H9 (cell line): ENCODE measurements at regions not wholly inside any gene's neighbourhood (a gene's known extent, or its start where the extent isn't known, plus 50 kb on each side); places are given as distances from the start of the nearest gene placed in this dataset.

Source experiments
- DNase-seq: peaks from one replicate; pipeline ENCODE4 v3.0.0-alpha.2; 2017
- H2AFZ ChIP-seq: one replicate; pipeline ENCODE4 v1.6.1; 2013; ENCODE audit warnings: mild to moderate bottlenecking, low read length, control low read depth, moderate library complexity
- H2AK5ac ChIP-seq: 2 replicates; pipeline ENCODE4 v1.6.1; 2013; ENCODE audit warnings: low read length, control low read depth, mixed read lengths; ENCODE audit not compliant: insufficient read length
- H2BK120ac ChIP-seq: one replicate; pipeline ENCODE4 v1.6.1; 2013; ENCODE audit warnings: low read depth, mild to moderate bottlenecking, low read length, control low read depth, inconsistent platforms; ENCODE audit not compliant: poor library complexity, severe bottlenecking
- H2BK12ac ChIP-seq: 2 replicates; pipeline ENCODE4 v1.6.1; 2013; ENCODE audit warnings: low read length, control low read depth, mixed read lengths, low read depth; ENCODE audit not compliant: insufficient read length
- H2BK15ac ChIP-seq: 2 replicates; pipeline ENCODE4 v1.6.1; 2013; ENCODE audit warnings: low read depth, low read length, control low read depth
- H2BK20ac ChIP-seq: one replicate; pipeline ENCODE4 v1.6.1; 2013; ENCODE audit warnings: low read depth, mild to moderate bottlenecking, low read length, control low read depth, inconsistent platforms; ENCODE audit not compliant: poor library complexity, severe bottlenecking
- H2BK5ac ChIP-seq: 2 replicates; pipeline ENCODE4 v1.6.1; 2013; ENCODE audit warnings: low read length, control low read depth, mixed read lengths; ENCODE audit not compliant: insufficient read length
- H3K14ac ChIP-seq: 2 replicates; pipeline ENCODE4 v1.6.1; 2013; ENCODE audit warnings: low read length, control low read depth; ENCODE audit not compliant: insufficient read depth
- H3K18ac ChIP-seq: 2 replicates; pipeline ENCODE4 v1.6.1; 2013; ENCODE audit warnings: low read depth, mild to moderate bottlenecking, mixed read lengths, low read length, control low read depth; ENCODE audit not compliant: insufficient read length
- H3K23ac ChIP-seq: 2 replicates; pipeline ENCODE4 v1.6.1; 2013; ENCODE audit warnings: low read length, control low read depth, mixed read lengths, low read depth; ENCODE audit not compliant: insufficient read length
- H3K23me2 ChIP-seq: 2 replicates; pipeline ENCODE4 v1.6.1; 2013; ENCODE audit warnings: low read depth, mild to moderate bottlenecking, mixed read lengths, low read length, control low read depth; ENCODE audit not compliant: insufficient read length, poor library complexity, severe bottlenecking
- H3K27ac ChIP-seq: 2 replicates; pipeline ENCODE4 v1.5.1; 2013; ENCODE audit warnings: low read length, control low read depth, mixed read lengths, low read depth; ENCODE audit not compliant: insufficient read length
- H3K27me3 ChIP-seq: 2 replicates; pipeline ENCODE4 v1.6.1; 2013; ENCODE audit warnings: low read length, control low read depth, inconsistent platforms; ENCODE audit not compliant: insufficient read depth
- H3K4ac ChIP-seq: 2 replicates; pipeline ENCODE4 v1.6.1; 2013; ENCODE audit warnings: low read depth, mild to moderate bottlenecking, control low read depth, inconsistent platforms, low read length, moderate library complexity
- H3K4me1 ChIP-seq: 2 replicates; pipeline ENCODE4 v1.6.1; 2013; ENCODE audit warnings: low read length, control low read depth, inconsistent platforms; ENCODE audit not compliant: insufficient read depth
- H3K4me2 ChIP-seq: 2 replicates; pipeline ENCODE4 v1.6.1; 2013; ENCODE audit warnings: low read length, control low read depth, mixed read lengths; ENCODE audit not compliant: insufficient read length, insufficient read depth
- H3K56ac ChIP-seq: 2 replicates; pipeline ENCODE4 v1.6.1; 2013; ENCODE audit warnings: low read depth, mild to moderate bottlenecking, mixed read lengths, low read length, control low read depth; ENCODE audit not compliant: insufficient read length
- H3K79me1 ChIP-seq: 2 replicates; pipeline ENCODE4 v1.6.1; 2013; ENCODE audit warnings: low read depth, mild to moderate bottlenecking, moderate library complexity, low read length, control low read depth, inconsistent platforms; ENCODE audit not compliant: insufficient read depth, poor library complexity, severe bottlenecking
- H3K79me2 ChIP-seq: 2 replicates; pipeline ENCODE4 v1.6.1; 2013; ENCODE audit warnings: low read length, control low read depth, inconsistent platforms; ENCODE audit not compliant: insufficient read depth
- H3K9ac ChIP-seq: 2 replicates; pipeline ENCODE4 v1.6.1; 2013; ENCODE audit warnings: low read length, control low read depth, mixed read lengths; ENCODE audit not compliant: insufficient read length; ENCODE audit errors: extremely low read depth
- H3K9me3 ChIP-seq: one replicate; pipeline ENCODE4 v1.6.1; 2013; ENCODE audit warnings: low read depth, low read length, inconsistent platforms; ENCODE audit not compliant: control insufficient read depth
- H3T11ph ChIP-seq: one replicate; pipeline ENCODE4 v1.6.1; 2013; ENCODE audit warnings: mild to moderate bottlenecking, low read length, control low read depth, inconsistent platforms
- H4K20me1 ChIP-seq: one replicate; pipeline ENCODE4 v1.6.1; 2013; ENCODE audit not compliant: control insufficient read depth, insufficient read length, insufficient read depth
- H4K5ac ChIP-seq: 2 replicates; pipeline ENCODE4 v1.6.1; 2013; ENCODE audit warnings: low read depth, mild to moderate bottlenecking, mixed read lengths, low read length, control low read depth; ENCODE audit not compliant: insufficient read length
- H4K8ac ChIP-seq: replicated peaks from 2 replicates; pipeline ENCODE4 v1.6.1; 2013; ENCODE audit warnings: low read length, control low read depth, mixed read lengths, low read depth; ENCODE audit not compliant: insufficient read length
- H4K91ac ChIP-seq: 2 replicates; pipeline ENCODE4 v1.6.1; 2013; ENCODE audit warnings: low read depth, mild to moderate bottlenecking, moderate library complexity, mixed read lengths, low read length, control low read depth; ENCODE audit not compliant: insufficient read length
- H3K27ac Mint-ChIP-seq, 3 experiments: 2 replicates in 2 of 3; 3 replicates in 1 of 3; pipeline ENCODE4 v1.8.0; 2020 to 2021; ENCODE audit warnings: mixed read lengths in 3 of 3, mild to moderate bottlenecking in 1 of 3, moderate library complexity in 1 of 3
- H3K27me3 Mint-ChIP-seq: 2 replicates; pipeline ENCODE4 v1.8.0; 2021; ENCODE audit warnings: low read depth, mild to moderate bottlenecking, moderate library complexity, mixed read lengths
- H3K36me3 Mint-ChIP-seq, 3 experiments: 2 replicates in 2 of 3; 3 replicates in 1 of 3; pipeline ENCODE4 v1.8.0; 2020 to 2021; ENCODE audit warnings: low read depth in 3 of 3, mixed read lengths in 3 of 3; ENCODE audit not compliant: insufficient read depth in 1 of 3
- H3K4me1 Mint-ChIP-seq, 2 experiments: 2 replicates each; pipeline ENCODE4 v1.8.0; 2020; ENCODE audit warnings: mixed read lengths in 2 of 2
- H3K4me3 Mint-ChIP-seq, 2 experiments: 2 replicates in 1 of 2; 3 replicates in 1 of 2; pipeline ENCODE4 v1.8.0; 2020 to 2021; ENCODE audit warnings: mild to moderate bottlenecking in 2 of 2, mixed read lengths in 2 of 2, moderate library complexity in 1 of 2
- H3K9me3 Mint-ChIP-seq, 2 experiments: 2 replicates in 1 of 2; 3 replicates in 1 of 2; pipeline ENCODE4 v1.8.0; 2020; ENCODE audit warnings: mild to moderate bottlenecking in 2 of 2, mixed read lengths in 2 of 2, moderate library complexity in 1 of 2
- WGBS: extraction: QIAGEN DNeasy Blood & Tissue Kit; methylation state at CpG from one replicate; pipeline ENCODE4 v1.1.7; 2013; ENCODE audit warnings: missing lambda C conversion rate, low lambda C conversion rate, mixed read lengths; ENCODE audit not compliant: insufficient read length; ENCODE audit errors: extremely low coverage; 5-methylcytosine and 5-hydroxymethylcytosine counted together
- TF ChIP-seq, protein P1 (sequence below): fragments of 200-600 bp; sonication (generic); conservative IDR thresholded peaks from 3 replicates; pipeline ENCODE4 v1.8.0; 2021; ENCODE audit warnings: antibody characterized with exemption, mild to moderate bottlenecking

DNA sequence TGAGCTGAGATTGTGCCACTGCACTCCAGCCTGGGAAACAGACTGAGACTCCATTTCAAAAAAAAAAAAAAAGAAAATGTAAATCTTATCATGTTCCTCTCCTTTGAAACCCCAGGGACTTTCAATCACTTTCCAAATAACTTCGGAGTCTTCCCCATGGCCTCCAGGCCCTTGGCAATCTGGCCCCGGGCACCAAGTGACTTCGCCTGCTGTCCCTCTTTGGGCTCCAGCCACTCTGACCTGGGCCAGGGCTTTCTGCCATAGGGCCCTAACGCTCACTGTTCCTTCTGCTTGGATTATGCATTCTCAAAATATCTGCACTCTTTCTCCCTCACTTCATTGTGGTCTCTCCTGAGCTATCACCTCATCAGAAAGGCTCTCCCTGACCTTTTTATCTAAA lies 260.9 kb downstream of the KLF13 start:
- peaks cover 4% of the 10 kb centered on the region; the same call in 1 of the 2 replicates for H3K4me1 ChIP-seq
- H3K23ac ChIP-seq = no peak overlapping the region
- H2BK5ac ChIP-seq = no peak overlapping the region
- Mint-ChIP-seq H3K36me3 (peaks cover 0 to 4% (median 0%) of the 10 kb centered on the region in 3 experiments; a peak in 4 of 7 replicates), H3K4me1 (peaks cover 6 to 11% of the 10 kb centered on the region in 2 experiments), H3K27me3 (no peaks in the 10 kb centered on the region), H3K27ac (no peak overlapping the region), H3K9me3 (peaks cover 7 to 8% of the 10 kb centered on the region in 2 experiments; a peak in 3 of 5 replicates), H3K4me3 (no peak overlapping the region)
- H3K4me2 ChIP-seq = no peak overlapping the region
- H3K79me2 ChIP-seq = no peaks in the 10 kb centered on the region
- no peak overlapping the region for H3K56ac ChIP-seq
- H3K23me2 ChIP-seq = no peaks in the 10 kb centered on the region
- no peak overlapping the region for H3K18ac ChIP-seq
- no peak overlapping the region for H2BK15ac ChIP-seq
- H2AK5ac ChIP-seq = no peak overlapping the region
- DNase-seq = no peak
- no peak overlapping the region for H4K91ac ChIP-seq
- H3K14ac ChIP-seq = no peak overlapping the region
- H2BK12ac ChIP-seq = no peak overlapping the region
- H3K9ac ChIP-seq = no peak overlapping the region
- H4K8ac ChIP-seq = no peak overlapping the region
- H3K27ac ChIP-seq = no peak overlapping the region
- WGBS = no CpG with 5 or more reads among the region's 4 CpGs
- no peak overlapping the region for H3K4ac ChIP-seq
- no peak overlapping the region for H2BK20ac ChIP-seq
- no peaks in the 10 kb centered on the region for H3K27me3 ChIP-seq
- no peaks in the 10 kb centered on the region for H3K79me1 ChIP-seq
- H3K9me3 ChIP-seq = no peaks in the 10 kb centered on the region
- no peak overlapping the region for H3T11ph ChIP-seq
- no peaks in the 10 kb centered on the region for H4K20me1 ChIP-seq
- H4K5ac ChIP-seq = no peak overlapping the region
- no peak overlapping the region for H2AFZ ChIP-seq
- H2BK120ac ChIP-seq = no peak overlapping the region
- TF ChIP-seq, protein P1, sequence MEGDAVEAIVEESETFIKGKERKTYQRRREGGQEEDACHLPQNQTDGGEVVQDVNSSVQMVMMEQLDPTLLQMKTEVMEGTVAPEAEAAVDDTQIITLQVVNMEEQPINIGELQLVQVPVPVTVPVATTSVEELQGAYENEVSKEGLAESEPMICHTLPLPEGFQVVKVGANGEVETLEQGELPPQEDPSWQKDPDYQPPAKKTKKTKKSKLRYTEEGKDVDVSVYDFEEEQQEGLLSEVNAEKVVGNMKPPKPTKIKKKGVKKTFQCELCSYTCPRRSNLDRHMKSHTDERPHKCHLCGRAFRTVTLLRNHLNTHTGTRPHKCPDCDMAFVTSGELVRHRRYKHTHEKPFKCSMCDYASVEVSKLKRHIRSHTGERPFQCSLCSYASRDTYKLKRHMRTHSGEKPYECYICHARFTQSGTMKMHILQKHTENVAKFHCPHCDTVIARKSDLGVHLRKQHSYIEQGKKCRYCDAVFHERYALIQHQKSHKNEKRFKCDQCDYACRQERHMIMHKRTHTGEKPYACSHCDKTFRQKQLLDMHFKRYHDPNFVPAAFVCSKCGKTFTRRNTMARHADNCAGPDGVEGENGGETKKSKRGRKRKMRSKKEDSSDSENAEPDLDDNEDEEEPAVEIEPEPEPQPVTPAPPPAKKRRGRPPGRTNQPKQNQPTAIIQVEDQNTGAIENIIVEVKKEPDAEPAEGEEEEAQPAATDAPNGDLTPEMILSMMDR = no peak
